CD14-positive monocyte (primary cell): ENCODE measurements at regions not wholly inside any gene's neighbourhood (a gene's known extent, or its start where the extent isn't known, plus 50 kb on each side); places are given as distances from the start of the nearest gene placed in this dataset.
"Not testable (repeated sequence)": the region's sequence is repeated elsewhere in the genome, so short reads cannot be mapped to it uniquely, and the experiment has no call there.

Source experiments
- DNase-seq, 3 donors: peaks; one replicate each; pipeline ENCODE4 v3.0.0-alpha.2; 2011 to 2022
- H2AFZ ChIP-seq: 2 replicates; pipeline ENCODE4 v1.6.0; 2012; ENCODE audit warnings: mild to moderate bottlenecking, low read depth, low read length, inconsistent platforms; ENCODE audit not compliant: insufficient read depth, poor library complexity, severe bottlenecking
- H3K27ac ChIP-seq, 2 donors: 1 replicate in 1 of 2; 2 replicates in 1 of 2; pipeline ENCODE4 v1.5.1; 2012 to 2013; ENCODE audit warnings: low read length in 2 of 2, control low read depth in 1 of 2, inconsistent platforms in 1 of 2, low read depth in 1 of 2, mild to moderate bottlenecking in 1 of 2
- H3K27me3 ChIP-seq, 2 donors: one replicate each; pipeline versions ENCODE4 v1.6.0 to v1.6.1; 2011 to 2013; ENCODE audit warnings: low read length in 2 of 2; ENCODE audit not compliant: control insufficient read depth in 2 of 2, insufficient read depth in 2 of 2
- H3K36me3 ChIP-seq, 2 donors: replicated peaks in 1 of 2; 1 replicate in 1 of 2; 2 replicates in 1 of 2; pipeline versions ENCODE4 v1.5.1 to v1.6.1; 2012 to 2013; ENCODE audit warnings: low read length in 2 of 2, control low read depth in 1 of 2, inconsistent platforms in 1 of 2, mild to moderate bottlenecking in 1 of 2; ENCODE audit not compliant: insufficient read depth in 2 of 2, control insufficient read depth in 1 of 2
- H3K4me1 ChIP-seq, 2 donors: 1 replicate in 1 of 2; 2 replicates in 1 of 2; pipeline versions ENCODE4 v1.5.1 to v1.6.1; 2012 to 2013; ENCODE audit warnings: low read length in 2 of 2, control low read depth in 1 of 2, inconsistent platforms in 1 of 2, mild to moderate bottlenecking in 1 of 2, moderate library complexity in 1 of 2; ENCODE audit not compliant: insufficient read depth in 2 of 2, control insufficient read depth in 1 of 2
- H3K4me2 ChIP-seq: replicated peaks from 2 replicates; pipeline ENCODE3; 2012; ENCODE audit warnings: low read length, moderate library complexity, mild to moderate bottlenecking; ENCODE audit not compliant: poor library complexity, severe bottlenecking; ENCODE audit errors: extremely low read depth
- H3K4me3 ChIP-seq, 3 experiments: fragments of 200-600 bp in 1 of 3; sonication (generic) in 1 of 3; replicated peaks in 1 of 3; 1 replicate in 2 of 3; 2 replicates in 1 of 3; pipeline ENCODE4 v1.5.1; 2011 to 2013; ENCODE audit warnings: low read length in 3 of 3, mild to moderate bottlenecking in 3 of 3, control low read depth in 2 of 3, low read depth in 2 of 3, inconsistent platforms in 1 of 3, moderate library complexity in 1 of 3
- H3K79me2 ChIP-seq: 2 replicates; pipeline ENCODE4 v1.6.0; 2012; ENCODE audit warnings: mild to moderate bottlenecking, control low read depth, inconsistent platforms, low read length, moderate library complexity; ENCODE audit not compliant: insufficient read depth
- H3K9ac ChIP-seq: 2 replicates; pipeline ENCODE4 v1.6.0; 2017; ENCODE audit warnings: low read length, mild to moderate bottlenecking; ENCODE audit not compliant: insufficient read depth, poor library complexity, severe bottlenecking
- H3K9me3 ChIP-seq, 2 donors: replicated peaks in 1 of 2; 1 replicate in 1 of 2; 2 replicates in 1 of 2; pipeline versions ENCODE4 v1.5.1 to v1.6.1; 2012 to 2013; ENCODE audit warnings: low read length in 2 of 2, control low read depth in 1 of 2; ENCODE audit not compliant: control insufficient read depth in 1 of 2, insufficient read depth in 1 of 2
- H4K20me1 ChIP-seq: 2 replicates; pipeline ENCODE4 v1.6.0; 2012; ENCODE audit warnings: mild to moderate bottlenecking, low read length, control low read depth, moderate library complexity; ENCODE audit not compliant: insufficient read depth
- H3K27ac Mint-ChIP-seq, 7 donors: one replicate each; pipeline ENCODE4 v1.8.0; 2020; ENCODE audit warnings: mild to moderate bottlenecking in 7 of 7, mixed read lengths in 7 of 7, moderate library complexity in 6 of 7, inconsistent platforms in 2 of 7
- H3K27me3 Mint-ChIP-seq, 3 donors: one replicate each; pipeline ENCODE4 v1.8.0; 2021 to 2022; ENCODE audit warnings: low read depth in 3 of 3, mild to moderate bottlenecking in 3 of 3, mixed read lengths in 3 of 3, moderate library complexity in 3 of 3, inconsistent platforms in 1 of 3
- H3K36me3 Mint-ChIP-seq, 2 donors: one replicate each; pipeline ENCODE4 v1.8.0; 2020; ENCODE audit warnings: mixed read lengths in 2 of 2, inconsistent platforms in 1 of 2, mild to moderate bottlenecking in 1 of 2
- H3K4me1 Mint-ChIP-seq: one replicate; pipeline ENCODE4 v1.8.0; 2020; ENCODE audit warnings: mild to moderate bottlenecking, mixed read lengths
- H3K4me3 Mint-ChIP-seq, 2 donors: one replicate each; pipeline ENCODE4 v1.8.0; 2020; ENCODE audit warnings: mild to moderate bottlenecking in 2 of 2, mixed read lengths in 2 of 2, moderate library complexity in 1 of 2
- H3K9me3 Mint-ChIP-seq, 7 donors: one replicate each; pipeline ENCODE4 v1.8.0; 2020 to 2022; ENCODE audit warnings: mixed read lengths in 7 of 7, mild to moderate bottlenecking in 6 of 7, moderate library complexity in 6 of 7, inconsistent platforms in 2 of 7
- CTCF ChIP-seq: fragments of 200-600 bp; IDR thresholded peaks from one replicate; pipeline ENCODE4 v1.8.0; 2022; ENCODE audit warnings: antibody characterized with exemption, mild to moderate bottlenecking
- WGBS: methylation state at CpG from one replicate; pipeline ENCODE4 v1.1.5; 2013; ENCODE audit warnings: missing lambda C conversion rate; ENCODE audit not compliant: insufficient coverage; 5-methylcytosine and 5-hydroxymethylcytosine counted together
- intact Hi-C, 2 donors: fragments of 100-400 bp; cut with micrococcal nuclease; formaldehyde crosslinking; loops; one replicate each; pipeline versions ENCODE4 v1.15.0 to v1.15.1; 2023

GRCh38 chr3:25916321-25916720, 126.4 kb downstream of the OXSM start:
- TF ChIP-seq CTCF = no peak
- no peaks in the 10 kb centered on the region for H3K36me3 Mint-ChIP-seq
- Histone ChIP-seq H3K36me3 (no peaks in the 10 kb centered on the region), H3K9ac (no peak overlapping the region), H3K27ac (no peak overlapping the region), H3K4me2 (no peak overlapping the region), H3K27me3 (no peaks in the 10 kb centered on the region), H3K4me1 (no peaks in the 10 kb centered on the region), H3K9me3 (no peaks in the 10 kb centered on the region), H3K4me3 (no peak overlapping the region), H3K79me2 (no peaks in the 10 kb centered on the region), H2AFZ (no peak overlapping the region), H4K20me1 (no peaks in the 10 kb centered on the region)
- intact Hi-C loops = no loop called here
- peaks cover 0 to 6% (median 2%) of the 10 kb centered on the region in 7 donors for H3K9me3 Mint-ChIP-seq
- H3K4me3 Mint-ChIP-seq = no peak overlapping the region
- DNase-seq = no peak
- H3K4me1 Mint-ChIP-seq = no peaks in the 10 kb centered on the region
- no peak overlapping the region for H3K27ac Mint-ChIP-seq
- WGBS = no CpG with 5 or more reads among the region's 1 CpG
- H3K27me3 Mint-ChIP-seq = peaks cover 0 to 2% (median 0%) of the 10 kb centered on the region in 3 donors

- H3K27ac ChIP-seq, DNase-seq: not testable (repeated sequence)
- 90% methylated on average over 6 of the region's 6 CpGs for WGBS
Measured at GRCh38 chr3:25931967-25932366, 142.1 kb downstream of the OXSM start.

More at GRCh38 chr3:25931967-25932366, 142.1 kb downstream of the OXSM start:
- H3K27me3 ChIP-seq, H3K4me1 Mint-ChIP-seq, H3K36me3 ChIP-seq, intact Hi-C loops, H3K9ac ChIP-seq, H3K27ac Mint-ChIP-seq, H2AFZ ChIP-seq, H3K4me3 Mint-ChIP-seq, H3K4me2 ChIP-seq, H4K20me1 ChIP-seq, H3K27me3 Mint-ChIP-seq, H3K36me3 Mint-ChIP-seq, H3K4me3 ChIP-seq, H3K79me2 ChIP-seq, H3K4me1 ChIP-seq: not testable (repeated sequence)
- H3K9me3 Mint-ChIP-seq = peaks cover 6 to 31% (median 16%) of the 10 kb centered on the region in 7 donors
- H3K9me3 ChIP-seq = peaks cover 14 to 23% of the 10 kb centered on the region in 2 donors
